ENCODE measurements at regions not wholly inside any gene's neighbourhood (a gene's known extent, or its start where the extent isn't known, plus 50 kb on each side); places are given as distances from the start of the nearest gene placed in this dataset.

DNA sequence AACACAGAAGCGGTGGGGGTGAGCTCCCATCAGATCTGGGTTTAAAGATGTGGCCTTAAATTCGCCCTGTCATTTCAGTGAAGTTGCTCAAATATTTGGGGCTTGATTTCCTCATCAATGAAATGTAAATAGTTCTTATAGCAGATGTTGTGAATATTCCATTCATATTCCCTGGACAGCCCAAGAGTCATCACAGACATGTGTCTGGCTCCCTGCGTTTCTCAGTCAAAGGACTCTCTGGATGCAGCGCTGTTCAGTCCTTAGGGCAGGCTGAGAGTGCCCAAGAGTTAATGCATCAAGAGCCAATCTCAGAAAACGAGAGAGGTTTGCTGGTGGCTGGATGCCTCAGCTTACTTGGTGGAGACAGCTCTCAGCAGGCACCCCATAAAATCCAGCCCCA lies 475.5 kb upstream of the VSTM2A start:
- DNase-seq = no peak

DNA sequence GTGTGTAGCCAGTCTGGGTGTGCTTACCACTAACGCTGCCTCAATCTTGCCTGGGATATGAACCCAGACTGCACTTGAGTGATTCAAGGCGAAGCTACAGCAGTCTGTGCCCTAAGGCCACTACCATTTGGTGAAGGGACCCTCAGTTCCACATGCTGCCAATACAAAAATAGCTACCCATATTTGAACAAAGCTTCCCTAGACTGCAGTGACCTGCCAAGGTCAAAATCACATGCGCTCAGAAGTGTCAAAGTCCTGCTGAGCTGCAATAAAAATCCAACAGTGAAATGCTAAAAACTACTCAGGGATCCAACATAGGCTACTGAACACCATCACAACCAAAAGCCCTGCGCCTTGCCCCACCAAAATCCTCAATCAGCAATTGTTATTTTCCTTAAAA lies 472.3 kb upstream of the VSTM2A start:
- CTCF ChIA-PET = no interaction called here
- Mint-ChIP-seq H3K9me3 (peaks cover 9% of the 10 kb centered on the region), H3K4me1 (no peaks in the 10 kb centered on the region), H3K4me3 (no peak overlapping the region), H3K27ac (no peak overlapping the region), H3K36me3 (ENCODE audit: low read depth) (no peaks in the 10 kb centered on the region), H3K27me3 (no peaks in the 10 kb centered on the region)
- no peak for DNase-seq
- POLR2A ChIA-PET = no interaction called here

More for the DNA sequence above, 475.5 kb upstream of the VSTM2A start:
- H3K36me3 Mint-ChIP-seq (ENCODE audit: low read depth) = no peaks in the 10 kb centered on the region
- H3K27ac Mint-ChIP-seq = no peak overlapping the region
- no peaks in the 10 kb centered on the region for H3K27me3 Mint-ChIP-seq
- no peak overlapping the region for H3K4me3 Mint-ChIP-seq
- ChIA-PET CTCF (no interaction called here), POLR2A (no interaction called here)
- H3K4me1 Mint-ChIP-seq = no peaks in the 10 kb centered on the region
- peaks cover 11% of the 10 kb centered on the region for H3K9me3 Mint-ChIP-seq

DNA sequence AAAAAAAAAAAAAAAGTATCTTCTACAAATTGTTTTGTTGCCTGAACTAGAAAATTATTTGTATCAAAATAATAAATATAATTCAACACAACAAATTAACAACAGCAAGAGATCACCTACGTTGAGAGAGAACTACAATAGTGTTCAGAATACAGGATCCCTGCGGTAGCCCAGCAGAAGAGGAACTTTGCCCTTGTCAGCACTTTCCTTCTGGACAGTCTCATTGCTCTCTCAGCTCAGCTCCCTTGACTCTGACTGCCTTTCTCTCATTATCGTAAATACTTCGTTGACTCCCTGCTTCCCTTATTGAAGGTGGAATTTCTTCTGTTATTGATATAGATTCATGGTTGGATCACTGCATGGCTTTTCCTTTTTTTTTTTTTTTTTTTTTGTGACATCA lies 469.5 kb upstream of the VSTM2A start:
- ChIA-PET CTCF (no interaction called here), POLR2A (no interaction called here)
- no peak for DNase-seq
- Mint-ChIP-seq H3K27me3 (no peaks in the 10 kb centered on the region), H3K36me3 (ENCODE audit: low read depth) (no peaks in the 10 kb centered on the region), H3K27ac (no peak overlapping the region), H3K9me3 (peaks cover 9% of the 10 kb centered on the region), H3K4me3 (no peak overlapping the region), H3K4me1 (no peaks in the 10 kb centered on the region)

DNA sequence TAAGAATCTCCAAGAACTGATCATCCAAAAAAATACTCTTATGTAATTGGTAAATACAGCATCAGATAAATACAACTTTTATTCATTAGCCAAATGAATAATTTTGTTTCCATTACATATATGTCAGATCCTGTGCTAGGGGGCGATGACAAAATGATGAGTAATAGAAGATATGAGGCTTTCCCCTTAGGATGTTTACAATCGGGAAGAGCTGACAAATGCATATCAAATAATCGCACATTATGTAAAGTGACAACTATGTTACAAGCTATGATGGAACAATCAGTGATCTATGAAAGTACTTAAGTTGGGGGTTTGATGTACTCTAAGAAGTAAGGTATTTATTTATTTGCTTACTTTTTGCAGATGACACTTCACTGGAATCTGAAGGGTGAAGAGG lies 465.6 kb upstream of the VSTM2A start:
- H3K4me1 Mint-ChIP-seq = no peaks in the 10 kb centered on the region
- ChIA-PET POLR2A (no interaction called here), CTCF (no interaction called here)
- H3K27me3 Mint-ChIP-seq = no peaks in the 10 kb centered on the region
- DNase-seq = no peak
- no peaks in the 10 kb centered on the region for H3K36me3 Mint-ChIP-seq (ENCODE audit: low read depth)
- H3K4me3 Mint-ChIP-seq = no peak overlapping the region
- no peak overlapping the region for H3K27ac Mint-ChIP-seq
- H3K9me3 Mint-ChIP-seq = peaks cover 10% of the 10 kb centered on the region

DNA sequence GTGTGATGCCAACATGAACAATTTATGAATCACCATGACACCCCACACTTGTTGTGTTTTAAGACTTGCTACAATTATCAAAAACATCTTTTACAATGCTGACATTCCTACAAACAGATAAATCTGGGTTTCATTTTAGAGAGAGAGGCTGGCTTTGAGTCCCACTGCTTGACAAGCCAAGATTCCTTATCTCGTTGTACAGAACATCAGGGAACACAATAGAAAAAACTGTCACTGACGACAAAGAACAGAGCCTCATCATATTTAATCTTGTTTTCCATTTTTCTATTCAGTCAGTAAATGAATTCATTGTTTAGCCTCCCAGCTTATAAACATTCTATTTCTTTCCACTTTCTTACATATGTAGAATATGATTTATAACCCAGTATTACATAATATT lies 461.6 kb upstream of the VSTM2A start:
- H3K27ac Mint-ChIP-seq = no peak overlapping the region
- ChIA-PET POLR2A (no interaction called here), CTCF (no interaction called here)
- no peaks in the 10 kb centered on the region for H3K36me3 Mint-ChIP-seq (ENCODE audit: low read depth)
- no peak overlapping the region for H3K4me3 Mint-ChIP-seq
- no peaks in the 10 kb centered on the region for H3K27me3 Mint-ChIP-seq
- no peaks in the 10 kb centered on the region for H3K4me1 Mint-ChIP-seq
- H3K9me3 Mint-ChIP-seq = peaks cover 9% of the 10 kb centered on the region
- no peak for DNase-seq

DNA sequence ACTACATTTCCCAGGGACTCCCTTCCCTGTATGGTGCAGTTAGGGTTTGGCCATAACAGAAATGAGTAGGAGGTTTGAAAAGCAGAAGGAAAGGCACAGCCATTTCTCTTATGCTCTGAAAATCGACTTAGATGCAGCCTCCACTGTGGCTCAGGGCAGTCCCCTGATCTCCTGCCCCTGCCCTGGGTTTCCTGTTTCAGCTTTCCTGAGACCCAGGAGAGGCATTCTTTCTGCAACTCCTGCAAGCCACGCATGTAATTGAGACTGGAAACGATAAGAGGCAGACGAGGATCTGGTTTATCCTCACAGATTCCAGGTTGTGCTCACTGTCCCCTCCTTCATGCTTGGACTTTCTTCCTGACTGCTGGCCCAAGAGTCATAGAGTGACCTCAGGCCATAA lies 461.2 kb upstream of the VSTM2A start:
- DNase-seq = no peak
- no peaks in the 10 kb centered on the region for H3K27me3 Mint-ChIP-seq
- H3K9me3 Mint-ChIP-seq = peaks cover 9% of the 10 kb centered on the region
- ChIA-PET CTCF (no interaction called here), POLR2A (no interaction called here)
- H3K4me3 Mint-ChIP-seq = no peak overlapping the region
- H3K4me1 Mint-ChIP-seq = no peaks in the 10 kb centered on the region
- H3K36me3 Mint-ChIP-seq (ENCODE audit: low read depth) = no peaks in the 10 kb centered on the region
- no peak overlapping the region for H3K27ac Mint-ChIP-seq

DNA sequence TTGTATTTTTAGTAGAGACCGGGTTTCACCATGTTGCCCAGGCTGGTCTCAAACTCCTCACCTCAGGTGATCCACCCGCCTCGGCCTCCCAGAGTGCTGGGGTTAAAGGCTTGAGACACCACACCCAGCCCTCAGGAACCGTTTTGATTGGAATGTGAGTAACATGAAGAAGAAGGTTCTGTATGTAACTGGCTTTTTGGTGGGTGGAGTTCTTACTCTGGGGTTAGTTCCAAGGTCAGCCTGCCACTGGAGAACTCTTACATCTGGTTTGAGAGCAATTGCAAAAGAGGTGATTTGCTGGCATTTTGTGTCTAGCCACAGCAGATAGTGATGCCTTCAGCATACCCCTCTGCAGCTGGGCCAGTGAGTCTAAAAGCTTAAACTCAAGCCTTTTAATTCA lies 457.8 kb upstream of the VSTM2A start:
- Mint-ChIP-seq H3K9me3 (peaks cover 3% of the 10 kb centered on the region), H3K4me3 (no peak overlapping the region), H3K36me3 (ENCODE audit: low read depth) (no peaks in the 10 kb centered on the region), H3K4me1 (no peaks in the 10 kb centered on the region), H3K27ac (no peak overlapping the region), H3K27me3 (no peaks in the 10 kb centered on the region)
- no peak for DNase-seq
- ChIA-PET POLR2A (no interaction called here), CTCF (no interaction called here)

DNA sequence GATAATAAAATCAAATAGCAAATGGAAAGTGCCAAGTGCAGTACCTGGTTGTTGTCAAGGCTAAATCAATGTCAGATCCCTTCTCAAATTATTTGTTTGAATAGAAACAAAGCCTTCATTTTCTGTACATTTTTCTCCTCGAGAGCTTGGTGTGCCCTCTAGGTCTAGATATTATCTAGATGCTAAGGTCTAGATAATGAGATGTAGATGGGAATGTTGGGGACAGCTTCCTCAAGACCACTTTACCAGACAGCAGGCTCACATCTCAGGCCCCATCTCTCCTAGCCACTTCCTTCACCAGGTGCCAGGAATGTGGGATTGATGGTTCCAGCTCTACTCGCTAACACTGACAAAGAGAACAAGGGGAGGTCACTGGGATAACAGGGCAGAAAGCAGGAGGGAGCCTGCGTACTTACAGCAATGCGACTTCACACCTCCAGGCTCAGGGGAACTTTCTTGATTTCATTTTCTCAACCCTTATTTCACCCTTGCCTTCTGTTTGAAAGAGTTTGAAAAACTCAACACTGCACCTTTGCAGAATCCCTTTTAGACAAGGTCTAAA lies 451.4 kb upstream of the VSTM2A start:
- Mint-ChIP-seq H3K27ac (no peak overlapping the region), H3K36me3 (ENCODE audit: low read depth) (no peaks in the 10 kb centered on the region), H3K9me3 (peaks cover 10% of the 10 kb centered on the region), H3K4me3 (no peak overlapping the region), H3K27me3 (no peaks in the 10 kb centered on the region), H3K4me1 (no peaks in the 10 kb centered on the region)
- POLR2A ChIA-PET = no interaction called here
- CTCF ChIA-PET = no interaction called here
- DNase-seq = no peak

DNA sequence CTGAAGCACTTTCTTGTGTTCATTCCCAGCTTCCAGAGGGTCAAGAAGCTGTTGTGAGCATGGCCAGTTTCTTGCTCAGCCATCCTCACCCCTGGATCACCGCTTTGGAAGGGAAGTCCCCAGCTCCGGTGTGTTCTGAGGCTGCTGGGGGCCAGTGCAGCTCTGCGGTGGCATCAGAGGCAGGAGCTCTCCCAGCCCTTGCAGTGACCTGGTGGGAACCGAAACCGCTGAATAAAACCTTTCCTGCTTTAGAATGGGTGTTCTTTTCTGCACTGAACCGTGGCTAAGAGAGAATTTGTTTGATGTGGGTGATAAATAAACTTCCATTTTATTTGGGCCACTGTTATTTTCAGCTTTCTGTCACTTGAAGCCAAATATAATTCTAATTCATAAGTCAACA lies 450.9 kb upstream of the VSTM2A start:
- CTCF ChIA-PET = no interaction called here
- peaks cover 10% of the 10 kb centered on the region for H3K9me3 Mint-ChIP-seq
- H3K4me1 Mint-ChIP-seq = no peaks in the 10 kb centered on the region
- POLR2A ChIA-PET = no interaction called here
- H3K27me3 Mint-ChIP-seq = no peaks in the 10 kb centered on the region
- H3K27ac Mint-ChIP-seq = no peak overlapping the region
- no peaks in the 10 kb centered on the region for H3K36me3 Mint-ChIP-seq (ENCODE audit: low read depth)
- no peak overlapping the region for H3K4me3 Mint-ChIP-seq
- no peak for DNase-seq

DNA sequence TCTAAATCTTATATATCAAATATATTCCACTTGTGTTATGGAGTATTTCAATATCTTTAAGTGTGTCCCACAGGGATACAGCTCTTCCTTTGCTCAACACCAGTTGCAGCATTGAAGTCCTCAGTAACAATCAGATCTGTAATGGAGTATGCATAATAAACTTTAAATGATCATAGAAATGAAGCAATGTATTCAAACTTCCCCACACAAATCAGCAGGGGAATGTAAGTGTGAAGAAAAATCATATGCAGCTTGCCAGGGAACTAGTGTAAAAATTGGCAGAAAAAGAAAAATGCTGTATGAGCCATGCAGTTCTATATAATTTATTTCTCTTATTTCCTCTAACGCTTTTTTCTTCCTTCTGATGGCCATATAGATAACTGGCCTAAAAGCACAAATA lies 444.3 kb upstream of the VSTM2A start:
- POLR2A ChIA-PET = no interaction called here

DNA sequence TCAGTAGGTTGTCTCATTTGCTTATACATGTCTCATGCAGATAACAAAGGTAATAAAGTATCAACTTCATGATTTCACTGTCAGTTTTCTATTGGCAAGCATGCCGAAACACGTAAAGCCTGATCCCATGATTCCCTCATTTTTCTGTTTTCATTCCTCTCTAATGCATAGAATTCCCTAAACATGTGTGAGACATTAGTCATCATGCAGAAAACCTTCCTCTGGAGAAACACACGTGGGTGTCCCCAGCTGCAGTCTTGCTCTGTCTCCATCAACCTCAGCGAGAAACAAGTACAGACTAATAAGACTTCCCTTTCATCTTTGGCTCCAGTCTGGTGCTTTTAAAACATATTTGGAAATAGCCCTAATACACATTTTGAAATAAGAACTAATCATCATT lies 432.7 kb upstream of the VSTM2A start:
- Mint-ChIP-seq H3K27me3 (no peaks in the 10 kb centered on the region), H3K27ac (no peak overlapping the region), H3K36me3 (ENCODE audit: low read depth) (no peaks in the 10 kb centered on the region), H3K4me1 (no peaks in the 10 kb centered on the region), H3K4me3 (no peak overlapping the region), H3K9me3 (no peaks in the 10 kb centered on the region)
- ChIA-PET CTCF (no interaction called here), POLR2A (no interaction called here)
- DNase-seq = no peak

More for the DNA sequence above, 444.3 kb upstream of the VSTM2A start:
- H3K27me3 Mint-ChIP-seq = no peaks in the 10 kb centered on the region
- H3K27ac Mint-ChIP-seq = no peak overlapping the region
- H3K36me3 Mint-ChIP-seq (ENCODE audit: low read depth) = no peaks in the 10 kb centered on the region
- CTCF ChIA-PET = no interaction called here
- peaks cover 15% of the 10 kb centered on the region for H3K9me3 Mint-ChIP-seq
- no peak overlapping the region for H3K4me3 Mint-ChIP-seq
- DNase-seq = no peak
- H3K4me1 Mint-ChIP-seq = no peaks in the 10 kb centered on the region

DNA sequence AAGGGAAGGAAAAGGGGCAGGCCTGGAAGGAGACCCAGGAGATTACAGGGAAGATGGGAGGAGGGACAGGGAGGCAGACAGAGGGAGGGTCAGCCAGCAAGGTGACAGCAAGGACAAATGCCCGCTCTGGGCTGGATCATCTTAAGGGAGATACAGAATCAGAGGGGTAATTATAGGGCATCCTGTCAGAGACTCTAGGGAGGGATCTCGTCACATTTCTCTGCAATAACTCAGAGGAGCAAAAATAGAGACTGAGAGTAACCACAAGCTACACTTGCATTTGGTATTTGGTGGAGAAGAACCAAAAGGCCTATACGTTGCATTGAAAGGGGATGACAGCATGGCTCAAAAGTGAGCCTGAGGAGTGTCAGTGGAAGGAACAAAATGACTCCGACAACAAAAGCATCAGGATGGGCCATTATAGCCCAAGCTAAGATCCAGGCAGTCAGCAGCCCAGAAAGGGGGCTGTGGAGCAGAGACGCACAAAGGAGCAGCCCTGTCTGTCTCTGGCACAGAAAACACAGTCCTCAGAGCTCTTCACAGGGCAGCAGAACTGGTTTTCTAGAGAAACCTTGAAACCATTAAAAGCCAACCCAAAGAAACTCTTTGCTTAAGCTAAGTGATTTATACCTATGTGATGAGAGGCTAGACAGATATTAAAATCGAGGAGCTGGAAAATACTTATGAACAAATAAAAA lies 430.2 kb upstream of the VSTM2A start:
- CTCF ChIA-PET = no interaction called here
- Mint-ChIP-seq H3K9me3 (no peaks in the 10 kb centered on the region), H3K36me3 (ENCODE audit: low read depth) (no peaks in the 10 kb centered on the region), H3K4me1 (no peaks in the 10 kb centered on the region), H3K27ac (no peak overlapping the region), H3K4me3 (no peak overlapping the region), H3K27me3 (no peaks in the 10 kb centered on the region)
- no peak for DNase-seq
- POLR2A ChIA-PET = no interaction called here

DNA sequence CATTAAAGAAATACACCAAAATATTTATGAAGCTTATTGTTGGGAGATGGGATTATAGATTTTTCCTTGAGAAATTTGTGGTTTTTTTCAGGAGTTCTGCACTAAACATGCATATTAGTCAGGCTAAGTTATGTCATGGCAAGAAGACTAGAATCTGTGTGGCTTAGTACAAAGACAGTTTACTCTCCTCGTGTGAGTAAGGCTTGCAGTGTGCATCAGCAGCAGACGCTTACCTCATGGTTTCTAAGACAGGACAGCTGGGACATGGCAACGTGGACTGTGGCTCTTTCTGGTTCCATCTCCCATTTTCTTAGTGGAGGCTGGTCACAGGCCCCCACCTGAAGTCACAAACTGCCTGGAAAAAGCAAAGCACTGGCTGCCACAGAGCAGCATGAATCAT lies 429.6 kb upstream of the VSTM2A start:
- CTCF ChIA-PET = no interaction called here
- H3K27ac Mint-ChIP-seq = no peak overlapping the region
- DNase-seq = no peak
- H3K4me1 Mint-ChIP-seq = no peaks in the 10 kb centered on the region
- H3K27me3 Mint-ChIP-seq = no peaks in the 10 kb centered on the region
- POLR2A ChIA-PET = no interaction called here
- H3K4me3 Mint-ChIP-seq = no peak overlapping the region
- peaks cover 2% of the 10 kb centered on the region for H3K9me3 Mint-ChIP-seq
- H3K36me3 Mint-ChIP-seq (ENCODE audit: low read depth) = no peaks in the 10 kb centered on the region

DNA sequence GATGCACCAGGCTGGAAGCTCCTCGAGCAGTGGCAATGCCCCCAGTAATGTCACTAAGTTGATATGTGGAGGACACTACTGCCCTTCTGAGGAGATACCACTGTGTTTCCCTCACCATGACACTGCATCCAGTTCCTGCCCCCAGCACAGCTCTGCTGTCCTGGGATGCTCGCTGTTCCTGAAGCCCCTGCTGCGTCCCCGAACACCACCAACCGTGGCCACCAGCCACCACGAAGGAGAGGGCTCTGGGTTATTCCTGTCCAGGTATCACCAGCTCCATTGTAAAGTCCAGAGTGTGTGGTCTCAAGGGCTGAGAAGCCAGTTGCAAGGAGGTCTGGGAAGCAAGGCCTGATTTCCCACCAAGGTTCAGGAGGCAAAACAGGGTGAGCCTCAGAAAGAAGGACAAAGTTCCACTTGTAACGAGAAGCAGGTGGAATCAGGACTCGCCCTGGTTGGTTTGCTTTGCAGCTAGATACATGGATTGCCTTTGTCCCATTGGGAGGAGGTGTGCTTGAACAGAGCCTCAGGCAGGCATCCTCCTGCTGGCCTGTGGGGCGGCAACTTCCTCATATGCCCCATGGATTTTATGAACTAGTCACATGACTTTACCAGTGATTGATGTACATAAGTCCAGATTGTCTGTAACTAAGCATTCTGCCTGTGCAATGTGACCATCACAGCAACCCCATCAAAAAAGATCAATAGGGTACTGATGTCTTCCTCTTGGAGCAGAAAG lies 427.0 kb upstream of the VSTM2A start:
- Mint-ChIP-seq H3K36me3 (ENCODE audit: low read depth) (no peaks in the 10 kb centered on the region), H3K4me1 (no peaks in the 10 kb centered on the region), H3K4me3 (no peak overlapping the region), H3K9me3 (peaks cover 2% of the 10 kb centered on the region), H3K27ac (no peak overlapping the region), H3K27me3 (no peaks in the 10 kb centered on the region)
- ChIA-PET POLR2A (no interaction called here), CTCF (no interaction called here)
- no peak for DNase-seq
